WTC11 (cell line): ENCODE measurements at regions not wholly inside any gene's neighbourhood (a gene's known extent, or its start where the extent isn't known, plus 50 kb on each side); places are given as distances from the start of the nearest gene placed in this dataset.

Source experiments
- ATAC-seq: fragments of 200-7000 bp; cut with Tn5 transposase; 2 replicates; pipeline ENCODE4 v1.10.0; 2021; ENCODE audit warnings: mild to moderate bottlenecking, moderate library complexity
- CTCF ChIA-PET: fragments of 300-600 bp; sonication (Branson Sonifier 250); formaldehyde crosslinking; loops from one replicate; lab custom pipeline; 2021; ENCODE audit warnings: antibody characterized with exemption; lab: Charles Lee
- POLR2A ChIA-PET: fragments of 350-600 bp; sonication (Branson Sonifier 250); formaldehyde crosslinking; loops from one replicate; lab custom pipeline; 2021; ENCODE audit warnings: antibody characterized with exemption; lab: Charles Lee
- DNase-seq: peaks from one replicate; pipeline ENCODE4 v3.0.0; 2021; ENCODE audit warnings: low spot score
- H3K27ac Mint-ChIP-seq: 2 replicates; pipeline ENCODE4 v1.8.0; 2021; ENCODE audit warnings: mixed read lengths
- H3K27me3 Mint-ChIP-seq: 2 replicates; pipeline ENCODE4 v1.8.0; 2021; ENCODE audit warnings: low read depth, mild to moderate bottlenecking, moderate library complexity, mixed read lengths
- H3K36me3 Mint-ChIP-seq: 2 replicates; pipeline ENCODE4 v1.8.0; 2021; ENCODE audit warnings: mixed read lengths
- H3K4me1 Mint-ChIP-seq: 2 replicates; pipeline ENCODE4 v1.8.0; 2022; ENCODE audit warnings: mixed read lengths
- H3K4me3 Mint-ChIP-seq: 2 replicates; pipeline ENCODE4 v1.8.0; 2021; ENCODE audit warnings: mild to moderate bottlenecking, moderate library complexity, mixed read lengths
- H3K9me3 Mint-ChIP-seq: 2 replicates; pipeline ENCODE4 v1.8.0; 2021; ENCODE audit warnings: mixed read lengths
- ETV6 ChIP-seq: sonication (generic); formaldehyde crosslinking; IDR thresholded peaks from 2 replicates; pipeline ENCODE4 v1.8.1; 2022; ENCODE audit warnings: mild to moderate bottlenecking, missing genetic modification reagents
- GABPB1 ChIP-seq: sonication (generic); formaldehyde crosslinking; IDR thresholded peaks from 2 replicates; pipeline ENCODE4 v1.8.1; 2023; ENCODE audit warnings: mild to moderate bottlenecking, missing genetic modification reagents
- NFYB ChIP-seq: sonication (generic); formaldehyde crosslinking; conservative IDR thresholded peaks from 2 replicates; pipeline ENCODE4 v1.8.0; 2022; ENCODE audit warnings: low read depth, missing genetic modification reagents
- SOX15 ChIP-seq: fragments of 250-450 bp; sonication (Bioruptor Pico); IDR thresholded peaks from 2 replicates; pipeline ENCODE4 v1.9.0; 2021; ENCODE audit warnings: mild to moderate bottlenecking
- SP1 ChIP-seq: sonication (generic); formaldehyde crosslinking; conservative IDR thresholded peaks from 2 replicates; pipeline ENCODE4 v1.8.1; 2022; ENCODE audit warnings: missing genetic modification reagents
- TCF7 ChIP-seq: sonication (generic); formaldehyde crosslinking; IDR thresholded peaks from 2 replicates; pipeline ENCODE4 v1.8.0; 2022; ENCODE audit warnings: mild to moderate bottlenecking, low read depth, missing genetic modification reagents, moderate library complexity
- ZNF219 ChIP-seq: sonication (generic); formaldehyde crosslinking; IDR thresholded peaks from 2 replicates; pipeline ENCODE4 v1.8.0; 2023; ENCODE audit warnings: missing genetic modification reagents, mild to moderate bottlenecking, borderline replicate concordance
- ZNF232 ChIP-seq: sonication (generic); formaldehyde crosslinking; IDR thresholded peaks from 2 replicates; pipeline ENCODE4 v1.8.0; 2022; ENCODE audit warnings: mild to moderate bottlenecking, missing genetic modification reagents
- ZNF263 ChIP-seq: sonication (generic); formaldehyde crosslinking; IDR thresholded peaks from 2 replicates; pipeline ENCODE4 v1.8.1; 2022; ENCODE audit warnings: low read depth, mild to moderate bottlenecking, moderate library complexity, missing genetic modification reagents
- ZNF423 ChIP-seq: fragments of 250-450 bp; sonication (Bioruptor Pico); IDR thresholded peaks from 2 replicates; pipeline ENCODE4 v2.1.2; 2022; ENCODE audit warnings: mild to moderate bottlenecking, moderate library complexity
- TF ChIP-seq, protein P1 (sequence below): sonication (generic); formaldehyde crosslinking; IDR thresholded peaks from 2 replicates; pipeline ENCODE4 v1.8.0; 2022; ENCODE audit warnings: mild to moderate bottlenecking, missing genetic modification reagents
- TF ChIP-seq, protein P2 (sequence below): sonication (generic); formaldehyde crosslinking; IDR thresholded peaks from 2 replicates; pipeline ENCODE4 v1.8.0; 2023; ENCODE audit warnings: missing genetic modification reagents
- TF ChIP-seq, protein P3 (sequence below): sonication (generic); formaldehyde crosslinking; IDR thresholded peaks from 2 replicates; pipeline ENCODE4 v1.8.1; 2023; ENCODE audit warnings: mild to moderate bottlenecking, missing genetic modification reagents, borderline replicate concordance
- TF ChIP-seq, protein P4 (sequence below): sonication (generic); formaldehyde crosslinking; IDR thresholded peaks from 2 replicates; pipeline ENCODE4 v1.8.1; 2022; ENCODE audit warnings: low read depth, mild to moderate bottlenecking, moderate library complexity, missing genetic modification reagents, borderline replicate concordance
- TF ChIP-seq, protein P5 (sequence below): fragments of 250-450 bp; sonication (Bioruptor Pico); conservative IDR thresholded peaks from 2 replicates; pipeline ENCODE4 v1.9.0; 2021; ENCODE audit warnings: mild to moderate bottlenecking
- TF ChIP-seq, protein P6 (sequence below): fragments of 250-450 bp; sonication (Bioruptor Pico); IDR thresholded peaks from 2 replicates; pipeline ENCODE4 v1.9.0; 2021; ENCODE audit warnings: mild to moderate bottlenecking
- TF ChIP-seq, protein P7 (sequence below): sonication (generic); formaldehyde crosslinking; conservative IDR thresholded peaks from 2 replicates; pipeline ENCODE4 v1.8.1; 2022; ENCODE audit warnings: mild to moderate bottlenecking, missing genetic modification reagents
- TF ChIP-seq, protein P8 (sequence below): fragments of 250-450 bp; sonication (Bioruptor Pico); IDR thresholded peaks from 2 replicates; pipeline ENCODE4 v1.9.0; 2021; ENCODE audit warnings: moderate library complexity, mild to moderate bottlenecking, inconsistent platforms, borderline replicate concordance
- TF ChIP-seq, protein P9 (sequence below): sonication (generic); formaldehyde crosslinking; IDR thresholded peaks from 2 replicates; pipeline ENCODE4 v1.8.1; 2022; ENCODE audit warnings: mild to moderate bottlenecking, moderate library complexity, missing genetic modification reagents

DNA sequence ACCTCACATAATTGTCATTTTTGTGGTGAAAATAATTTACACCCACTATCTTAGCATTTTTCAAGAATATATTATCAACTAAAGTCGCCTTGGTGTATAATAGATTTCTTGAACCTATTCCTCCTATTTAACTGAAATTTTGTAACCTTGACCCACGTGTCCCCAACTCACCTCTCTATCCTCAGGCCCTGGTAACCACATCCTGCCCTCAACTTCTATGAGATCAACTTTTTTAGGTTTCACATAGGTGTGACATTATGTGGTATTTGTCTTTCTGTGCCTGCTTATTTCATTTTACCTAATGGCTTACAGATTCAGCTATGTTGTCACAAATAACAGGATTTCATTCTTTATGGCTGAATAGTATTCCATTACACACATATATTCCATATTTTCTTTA is 73.0 kb upstream of the CNTNAP4 start:
- no peak overlapping the region for H3K27ac Mint-ChIP-seq
- ATAC-seq (no peak), DNase-seq (no peak)
- H3K4me1 Mint-ChIP-seq = peaks cover 31% of the 10 kb centered on the region
- peaks cover 52% of the 10 kb centered on the region for H3K9me3 Mint-ChIP-seq
- peaks cover 31% of the 10 kb centered on the region for H3K36me3 Mint-ChIP-seq
- CTCF ChIA-PET = no interaction called here
- POLR2A ChIA-PET = no interaction called here
- TF ChIP-seq, protein P1, sequence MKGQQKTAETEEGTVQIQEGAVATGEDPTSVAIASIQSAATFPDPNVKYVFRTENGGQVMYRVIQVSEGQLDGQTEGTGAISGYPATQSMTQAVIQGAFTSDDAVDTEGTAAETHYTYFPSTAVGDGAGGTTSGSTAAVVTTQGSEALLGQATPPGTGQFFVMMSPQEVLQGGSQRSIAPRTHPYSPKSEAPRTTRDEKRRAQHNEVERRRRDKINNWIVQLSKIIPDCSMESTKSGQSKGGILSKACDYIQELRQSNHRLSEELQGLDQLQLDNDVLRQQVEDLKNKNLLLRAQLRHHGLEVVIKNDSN (CRISPR knock-in tag) = no peak
- TF ChIP-seq ZNF232 (no peak), NFYB (CRISPR knock-in tag) (no peak), SOX15 (CRISPR knock-in tag) (no peak), SP1 (CRISPR knock-in tag) (no peak), ETV6 (CRISPR knock-in tag) (no peak), ZNF219 (CRISPR knock-in tag) (no peak), GABPB1 (CRISPR knock-in tag) (no peak), ZNF263 (CRISPR knock-in tag) (no peak), ZNF423 (CRISPR knock-in tag) (no peak), TCF7 (no peak)
- TF ChIP-seq, protein P2, sequence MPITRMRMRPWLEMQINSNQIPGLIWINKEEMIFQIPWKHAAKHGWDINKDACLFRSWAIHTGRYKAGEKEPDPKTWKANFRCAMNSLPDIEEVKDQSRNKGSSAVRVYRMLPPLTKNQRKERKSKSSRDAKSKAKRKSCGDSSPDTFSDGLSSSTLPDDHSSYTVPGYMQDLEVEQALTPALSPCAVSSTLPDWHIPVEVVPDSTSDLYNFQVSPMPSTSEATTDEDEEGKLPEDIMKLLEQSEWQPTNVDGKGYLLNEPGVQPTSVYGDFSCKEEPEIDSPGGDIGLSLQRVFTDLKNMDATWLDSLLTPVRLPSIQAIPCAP (CRISPR knock-in tag) = no peak
- TF ChIP-seq, protein P3, sequence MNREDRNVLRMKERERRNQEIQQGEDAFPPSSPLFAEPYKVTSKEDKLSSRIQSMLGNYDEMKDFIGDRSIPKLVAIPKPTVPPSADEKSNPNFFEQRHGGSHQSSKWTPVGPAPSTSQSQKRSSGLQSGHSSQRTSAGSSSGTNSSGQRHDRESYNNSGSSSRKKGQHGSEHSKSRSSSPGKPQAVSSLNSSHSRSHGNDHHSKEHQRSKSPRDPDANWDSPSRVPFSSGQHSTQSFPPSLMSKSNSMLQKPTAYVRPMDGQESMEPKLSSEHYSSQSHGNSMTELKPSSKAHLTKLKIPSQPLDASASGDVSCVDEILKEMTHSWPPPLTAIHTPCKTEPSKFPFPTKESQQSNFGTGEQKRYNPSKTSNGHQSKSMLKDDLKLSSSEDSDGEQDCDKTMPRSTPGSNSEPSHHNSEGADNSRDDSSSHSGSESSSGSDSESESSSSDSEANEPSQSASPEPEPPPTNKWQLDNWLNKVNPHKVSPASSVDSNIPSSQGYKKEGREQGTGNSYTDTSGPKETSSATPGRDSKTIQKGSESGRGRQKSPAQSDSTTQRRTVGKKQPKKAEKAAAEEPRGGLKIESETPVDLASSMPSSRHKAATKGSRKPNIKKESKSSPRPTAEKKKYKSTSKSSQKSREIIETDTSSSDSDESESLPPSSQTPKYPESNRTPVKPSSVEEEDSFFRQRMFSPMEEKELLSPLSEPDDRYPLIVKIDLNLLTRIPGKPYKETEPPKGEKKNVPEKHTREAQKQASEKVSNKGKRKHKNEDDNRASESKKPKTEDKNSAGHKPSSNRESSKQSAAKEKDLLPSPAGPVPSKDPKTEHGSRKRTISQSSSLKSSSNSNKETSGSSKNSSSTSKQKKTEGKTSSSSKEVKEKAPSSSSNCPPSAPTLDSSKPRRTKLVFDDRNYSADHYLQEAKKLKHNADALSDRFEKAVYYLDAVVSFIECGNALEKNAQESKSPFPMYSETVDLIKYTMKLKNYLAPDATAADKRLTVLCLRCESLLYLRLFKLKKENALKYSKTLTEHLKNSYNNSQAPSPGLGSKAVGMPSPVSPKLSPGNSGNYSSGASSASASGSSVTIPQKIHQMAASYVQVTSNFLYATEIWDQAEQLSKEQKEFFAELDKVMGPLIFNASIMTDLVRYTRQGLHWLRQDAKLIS = no peak
- TF ChIP-seq, protein P4, sequence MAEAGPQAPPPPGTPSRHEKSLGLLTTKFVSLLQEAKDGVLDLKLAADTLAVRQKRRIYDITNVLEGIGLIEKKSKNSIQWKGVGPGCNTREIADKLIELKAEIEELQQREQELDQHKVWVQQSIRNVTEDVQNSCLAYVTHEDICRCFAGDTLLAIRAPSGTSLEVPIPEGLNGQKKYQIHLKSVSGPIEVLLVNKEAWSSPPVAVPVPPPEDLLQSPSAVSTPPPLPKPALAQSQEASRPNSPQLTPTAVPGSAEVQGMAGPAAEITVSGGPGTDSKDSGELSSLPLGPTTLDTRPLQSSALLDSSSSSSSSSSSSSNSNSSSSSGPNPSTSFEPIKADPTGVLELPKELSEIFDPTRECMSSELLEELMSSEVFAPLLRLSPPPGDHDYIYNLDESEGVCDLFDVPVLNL (CRISPR knock-in tag) = no peak
- TF ChIP-seq, protein P5, sequence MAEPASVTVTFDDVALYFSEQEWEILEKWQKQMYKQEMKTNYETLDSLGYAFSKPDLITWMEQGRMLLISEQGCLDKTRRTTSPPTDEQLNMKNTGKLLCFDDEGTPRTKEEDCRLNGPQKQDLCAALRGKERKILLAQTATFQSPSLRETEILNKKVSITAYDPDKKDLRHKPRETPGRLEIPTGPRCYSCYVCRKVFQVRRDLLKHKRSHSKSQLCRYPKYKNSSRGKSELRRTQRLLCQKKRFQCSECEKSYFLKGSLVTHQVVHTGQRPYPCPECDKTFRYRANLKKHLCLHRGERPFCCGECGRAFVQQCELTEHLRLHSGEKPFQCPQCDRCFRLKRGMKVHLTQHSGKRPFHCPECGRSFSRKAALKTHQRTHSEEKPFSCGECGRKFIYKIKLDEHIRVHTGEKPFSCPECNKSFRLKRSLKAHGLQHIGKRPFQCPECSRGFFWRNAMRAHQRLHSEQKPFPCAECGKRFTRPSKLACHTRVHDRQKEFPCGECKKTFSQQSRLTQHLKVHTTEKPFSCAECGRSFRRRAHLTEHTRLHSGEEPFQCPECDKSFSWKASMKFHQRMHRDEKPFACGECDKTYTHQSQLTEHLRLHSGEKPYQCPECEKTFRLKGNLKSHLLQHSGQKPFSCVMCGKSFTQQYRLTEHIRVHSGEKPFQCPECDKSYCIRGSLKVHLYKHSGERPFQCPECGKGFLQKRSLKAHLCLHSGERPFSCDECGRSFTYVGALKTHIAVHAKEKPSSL = no peak
- TF ChIP-seq, protein P6, sequence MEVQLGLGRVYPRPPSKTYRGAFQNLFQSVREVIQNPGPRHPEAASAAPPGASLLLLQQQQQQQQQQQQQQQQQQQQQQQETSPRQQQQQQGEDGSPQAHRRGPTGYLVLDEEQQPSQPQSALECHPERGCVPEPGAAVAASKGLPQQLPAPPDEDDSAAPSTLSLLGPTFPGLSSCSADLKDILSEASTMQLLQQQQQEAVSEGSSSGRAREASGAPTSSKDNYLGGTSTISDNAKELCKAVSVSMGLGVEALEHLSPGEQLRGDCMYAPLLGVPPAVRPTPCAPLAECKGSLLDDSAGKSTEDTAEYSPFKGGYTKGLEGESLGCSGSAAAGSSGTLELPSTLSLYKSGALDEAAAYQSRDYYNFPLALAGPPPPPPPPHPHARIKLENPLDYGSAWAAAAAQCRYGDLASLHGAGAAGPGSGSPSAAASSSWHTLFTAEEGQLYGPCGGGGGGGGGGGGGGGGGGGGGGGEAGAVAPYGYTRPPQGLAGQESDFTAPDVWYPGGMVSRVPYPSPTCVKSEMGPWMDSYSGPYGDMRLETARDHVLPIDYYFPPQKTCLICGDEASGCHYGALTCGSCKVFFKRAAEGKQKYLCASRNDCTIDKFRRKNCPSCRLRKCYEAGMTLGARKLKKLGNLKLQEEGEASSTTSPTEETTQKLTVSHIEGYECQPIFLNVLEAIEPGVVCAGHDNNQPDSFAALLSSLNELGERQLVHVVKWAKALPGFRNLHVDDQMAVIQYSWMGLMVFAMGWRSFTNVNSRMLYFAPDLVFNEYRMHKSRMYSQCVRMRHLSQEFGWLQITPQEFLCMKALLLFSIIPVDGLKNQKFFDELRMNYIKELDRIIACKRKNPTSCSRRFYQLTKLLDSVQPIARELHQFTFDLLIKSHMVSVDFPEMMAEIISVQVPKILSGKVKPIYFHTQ (CRISPR knock-in tag) = no peak
- TF ChIP-seq, protein P7, sequence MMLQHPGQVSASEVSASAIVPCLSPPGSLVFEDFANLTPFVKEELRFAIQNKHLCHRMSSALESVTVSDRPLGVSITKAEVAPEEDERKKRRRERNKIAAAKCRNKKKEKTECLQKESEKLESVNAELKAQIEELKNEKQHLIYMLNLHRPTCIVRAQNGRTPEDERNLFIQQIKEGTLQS (CRISPR knock-in tag) = no peak
- TF ChIP-seq, protein P8, sequence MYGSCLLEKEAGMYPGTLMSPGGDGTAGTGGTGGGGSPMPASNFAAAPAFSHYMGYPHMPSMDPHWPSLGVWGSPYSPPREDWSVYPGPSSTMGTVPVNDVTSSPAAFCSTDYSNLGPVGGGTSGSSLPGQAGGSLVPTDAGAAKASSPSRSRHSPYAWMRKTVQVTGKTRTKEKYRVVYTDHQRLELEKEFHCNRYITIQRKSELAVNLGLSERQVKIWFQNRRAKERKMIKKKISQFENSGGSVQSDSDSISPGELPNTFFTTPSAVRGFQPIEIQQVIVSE (CRISPR knock-in tag) = no peak
- TF ChIP-seq, protein P9, sequence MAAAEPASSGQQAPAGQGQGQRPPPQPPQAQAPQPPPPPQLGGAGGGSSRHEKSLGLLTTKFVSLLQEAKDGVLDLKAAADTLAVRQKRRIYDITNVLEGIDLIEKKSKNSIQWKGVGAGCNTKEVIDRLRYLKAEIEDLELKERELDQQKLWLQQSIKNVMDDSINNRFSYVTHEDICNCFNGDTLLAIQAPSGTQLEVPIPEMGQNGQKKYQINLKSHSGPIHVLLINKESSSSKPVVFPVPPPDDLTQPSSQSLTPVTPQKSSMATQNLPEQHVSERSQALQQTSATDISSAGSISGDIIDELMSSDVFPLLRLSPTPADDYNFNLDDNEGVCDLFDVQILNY (CRISPR knock-in tag) = no peak
- no peak overlapping the region for H3K4me3 Mint-ChIP-seq
- peaks cover 12% of the 10 kb centered on the region for H3K27me3 Mint-ChIP-seq
